Neural cell (in vitro differentiated cells): ENCODE measurements at regions not wholly inside any gene's neighbourhood (a gene's known extent, or its start where the extent isn't known, plus 50 kb on each side); places are given as distances from the start of the nearest gene placed in this dataset.

Experiments
- H2AFZ ChIP-seq: fragments of 200-600, 300-800 bp; sonication (generic), shearing (Covaris generic); 2 replicates; pipeline ENCODE4 v1.6.0; 2014; ENCODE audit warnings: low read depth, mild to moderate bottlenecking, antibody characterized with exemption, low read length, moderate library complexity
- H3F3A ChIP-seq: fragments of 200-600 bp; shearing (Covaris generic); 2 replicates; pipeline ENCODE4 v1.6.1; 2016; ENCODE audit warnings: mild to moderate bottlenecking, moderate library complexity, mixed read lengths, antibody characterized with exemption, low read length; ENCODE audit not compliant: insufficient read depth, poor library complexity, severe bottlenecking
- H3K27ac ChIP-seq: fragments of 200-600, 300-800 bp; sonication (generic), shearing (Covaris generic); 2 replicates; pipeline ENCODE4 v1.5.1; 2014; ENCODE audit warnings: mild to moderate bottlenecking, low read length, moderate library complexity
- H3K27me3 ChIP-seq: fragments of 300-800, 200-600 bp; sonication (generic), shearing (Covaris generic); 2 replicates; pipeline ENCODE4 v1.6.0; 2014; ENCODE audit warnings: mild to moderate bottlenecking, low read depth, low read length, moderate library complexity; ENCODE audit not compliant: insufficient read depth
- H3K36me3 ChIP-seq: fragments of 300-800, 200-600 bp; sonication (generic), shearing (Covaris generic); 2 replicates; pipeline ENCODE4 v1.5.1; 2014; ENCODE audit warnings: mild to moderate bottlenecking, antibody characterized with exemption, low read length, moderate library complexity; ENCODE audit not compliant: insufficient read depth
- H3K4me2 ChIP-seq: fragments of 300-800, 200-600 bp; sonication (generic), shearing (Covaris generic); 2 replicates; pipeline ENCODE4 v1.6.0; 2014; ENCODE audit warnings: mild to moderate bottlenecking, low read length
- H3K4me3 ChIP-seq: fragments of 300-800, 200-600 bp; sonication (generic), shearing (Covaris generic); 2 replicates; pipeline ENCODE4 v1.5.1; 2014; ENCODE audit warnings: mild to moderate bottlenecking, low read length, moderate library complexity
- H3K79me2 ChIP-seq: fragments of 200-600 bp; shearing (Covaris generic); replicated peaks from 2 replicates; pipeline ENCODE4 v1.6.0; 2014; ENCODE audit warnings: mild to moderate bottlenecking, low read length, moderate library complexity; ENCODE audit not compliant: insufficient read depth
- H3K9ac ChIP-seq: fragments of 300-800, 200-600 bp; sonication (generic), shearing (Covaris generic); 2 replicates; pipeline ENCODE4 v1.6.1; 2016; ENCODE audit warnings: mild to moderate bottlenecking, low read length, mixed read lengths
- H3K9me2 ChIP-seq: fragments of 200-600 bp; shearing (Covaris generic); 2 replicates; pipeline ENCODE4 v1.6.1; 2016; ENCODE audit warnings: mild to moderate bottlenecking, low read length, mixed read lengths; ENCODE audit not compliant: insufficient read depth
- H3K9me3 ChIP-seq: fragments of 200-600, 300-800 bp; sonication (generic), shearing (Covaris generic); 2 replicates; pipeline ENCODE4 v1.6.1; 2016; ENCODE audit warnings: mild to moderate bottlenecking, mixed run types, low read length, moderate library complexity, mixed read lengths
- H4K20me1 ChIP-seq: fragments of 200-600 bp; shearing (Covaris generic); 2 replicates; pipeline ENCODE4 v1.6.1; 2016; ENCODE audit warnings: mild to moderate bottlenecking, mixed run types; ENCODE audit not compliant: insufficient read depth
- CTCF ChIP-seq: fragments of 450-650 bp; IDR thresholded peaks from 2 replicates; pipeline ENCODE4 v1.5.1; 2014; ENCODE audit warnings: antibody characterized with exemption, mild to moderate bottlenecking, moderate library complexity; ENCODE audit not compliant: poor library complexity, severe bottlenecking
- EP300 ChIP-seq: fragments of 450-650 bp; conservative IDR thresholded peaks from 2 replicates; pipeline ENCODE4 v1.6.1; 2014; ENCODE audit warnings: antibody characterized with exemption, mild to moderate bottlenecking, moderate library complexity; ENCODE audit not compliant: poor library complexity, severe bottlenecking
- EZH2 ChIP-seq: fragments of 200-600, 300-800 bp; shearing (Covaris generic), sonication (generic); IDR thresholded peaks from 2 replicates; pipeline ENCODE4 v1.6.1; 2014; ENCODE audit warnings: antibody characterized with exemption, low read length, borderline replicate concordance, mild to moderate bottlenecking; ENCODE audit not compliant: insufficient read depth, poor library complexity, severe bottlenecking
- MXI1 ChIP-seq: fragments of 450-650 bp; conservative IDR thresholded peaks from 2 replicates; pipeline ENCODE4 v1.6.1; 2014; ENCODE audit warnings: antibody characterized with exemption, mild to moderate bottlenecking; ENCODE audit not compliant: poor library complexity, severe bottlenecking
- POLR2AphosphoS5 ChIP-seq: IDR thresholded peaks from 2 replicates; pipeline ENCODE4 v1.6.1; 2012
- RAD21 ChIP-seq: fragments of 450-650 bp; conservative IDR thresholded peaks from 2 replicates; pipeline ENCODE4 v1.6.1; 2014; ENCODE audit warnings: antibody characterized with exemption, mild to moderate bottlenecking, moderate library complexity
- REST ChIP-seq: IDR thresholded peaks from 2 replicates; pipeline ENCODE4 v1.6.1; 2012; ENCODE audit warnings: borderline replicate concordance
- SMC3 ChIP-seq: fragments of 450-650 bp; conservative IDR thresholded peaks from 2 replicates; pipeline ENCODE4 v1.6.1; 2014; ENCODE audit warnings: antibody characterized with exemption, mild to moderate bottlenecking, moderate library complexity; ENCODE audit not compliant: poor library complexity
- TAF1 ChIP-seq: IDR thresholded peaks from 2 replicates; pipeline ENCODE4 v1.6.1; 2012; ENCODE audit warnings: low read depth

GRCh38 chr19:29104605-29105241 lies 108.2 kb downstream of the UQCRFS1 start:
- Histone ChIP-seq H3K27ac (no peak overlapping the region), H3K27me3 (no peaks in the 10 kb centered on the region), H4K20me1 (no peaks in the 10 kb centered on the region), H3K4me2 (no peak overlapping the region), H3K36me3 (no peaks in the 10 kb centered on the region), H2AFZ (no peak overlapping the region), H3K9me3 (no peaks in the 10 kb centered on the region), H3K9ac (no peak overlapping the region), H3K4me3 (no peak overlapping the region), H3K79me2 (no peaks in the 10 kb centered on the region), H3F3A (no peaks in the 10 kb centered on the region), H3K9me2 (no peaks in the 10 kb centered on the region)
- no peak for TF ChIP-seq RAD21
- no peak for TF ChIP-seq EP300
- TF ChIP-seq SMC3: no peak
- TF ChIP-seq EZH2: no peak
- no peak for TF ChIP-seq POLR2AphosphoS5
- TF ChIP-seq MXI1: no peak
- no peak for TF ChIP-seq CTCF
- no peak for TF ChIP-seq TAF1
- no peak for TF ChIP-seq REST

- no peak overlapping the region for H3K9ac ChIP-seq
- H3K4me3 ChIP-seq: no peak overlapping the region
- H3K9me3 ChIP-seq: no peaks in the 10 kb centered on the region
- H3K9me2 ChIP-seq: no peaks in the 10 kb centered on the region
- H3K27ac ChIP-seq: no peak overlapping the region
- H3F3A ChIP-seq: no peaks in the 10 kb centered on the region
- H3K79me2 ChIP-seq: no peaks in the 10 kb centered on the region
- no peaks in the 10 kb centered on the region for H3K36me3 ChIP-seq
- H3K4me2 ChIP-seq: no peak overlapping the region
- no peak overlapping the region for H2AFZ ChIP-seq
- TF ChIP-seq RAD21 (no peak), TAF1 (no peak), EP300 (no peak), EZH2 (no peak), POLR2AphosphoS5 (no peak), REST (no peak), CTCF (no peak), SMC3 (no peak), MXI1 (no peak)
- H3K27me3 ChIP-seq: no peaks in the 10 kb centered on the region
- no peaks in the 10 kb centered on the region for H4K20me1 ChIP-seq
Observed at GRCh38 chr19:29098863-29099481, 114.0 kb downstream of the UQCRFS1 start.
